MG63 (cell line): ENCODE measurements at regions not wholly inside any gene's neighbourhood (a gene's known extent, or its start where the extent isn't known, plus 50 kb on each side); places are given as distances from the start of the nearest gene placed in this dataset.
"Not testable (repeated sequence)": the region's sequence is repeated elsewhere in the genome, so short reads cannot be mapped to it uniquely, and the experiment has no call there.

Experiments used
- DNase-seq: peaks from one replicate; pipeline ENCODE4 v3.0.0-alpha.2; 2020
- H3K27me3 ChIP-seq: fragments of 250-450 bp; sonication (Bioruptor Pico); 2 replicates; pipeline ENCODE4 v1.5.1; 2020; ENCODE audit warnings: mild to moderate bottlenecking, moderate library complexity
- H3K36me3 ChIP-seq: fragments of 250-450 bp; sonication (Bioruptor Pico); 2 replicates; pipeline ENCODE4 v1.5.1; 2020; ENCODE audit warnings: mild to moderate bottlenecking, moderate library complexity
- H3K4me3 ChIP-seq: fragments of 250-450 bp; sonication (Bioruptor Pico); 2 replicates; pipeline ENCODE4 v1.5.1; 2020; ENCODE audit warnings: mild to moderate bottlenecking, moderate library complexity
- H3K9me3 ChIP-seq: fragments of 250-450 bp; sonication (Bioruptor Pico); 2 replicates; pipeline ENCODE4 v1.5.1; 2020; ENCODE audit warnings: mild to moderate bottlenecking, moderate library complexity

- no peaks in the 10 kb centered on the region for H3K36me3 ChIP-seq
- no peaks in the 10 kb centered on the region for H3K27me3 ChIP-seq
- no peak for DNase-seq
- no peak overlapping the region for H3K4me3 ChIP-seq
- no peaks in the 10 kb centered on the region for H3K9me3 ChIP-seq
Measured at GRCh38 chr3:80999481-80999880, 762.0 kb downstream of the GBE1 start.

GRCh38 chr3:80998022-80998421, 763.4 kb downstream of the GBE1 start:
- DNase-seq = no peak
- H3K4me3 ChIP-seq = no peak overlapping the region
- H3K27me3 ChIP-seq = no peaks in the 10 kb centered on the region
- no peaks in the 10 kb centered on the region for H3K36me3 ChIP-seq
- no peaks in the 10 kb centered on the region for H3K9me3 ChIP-seq

GRCh38 chr3:80997622-80998021, 763.8 kb downstream of the GBE1 start:
- Histone ChIP-seq H3K9me3 (no peaks in the 10 kb centered on the region), H3K36me3 (no peaks in the 10 kb centered on the region), H3K4me3 (no peak overlapping the region), H3K27me3 (no peaks in the 10 kb centered on the region)
- DNase-seq = no peak

DNA sequence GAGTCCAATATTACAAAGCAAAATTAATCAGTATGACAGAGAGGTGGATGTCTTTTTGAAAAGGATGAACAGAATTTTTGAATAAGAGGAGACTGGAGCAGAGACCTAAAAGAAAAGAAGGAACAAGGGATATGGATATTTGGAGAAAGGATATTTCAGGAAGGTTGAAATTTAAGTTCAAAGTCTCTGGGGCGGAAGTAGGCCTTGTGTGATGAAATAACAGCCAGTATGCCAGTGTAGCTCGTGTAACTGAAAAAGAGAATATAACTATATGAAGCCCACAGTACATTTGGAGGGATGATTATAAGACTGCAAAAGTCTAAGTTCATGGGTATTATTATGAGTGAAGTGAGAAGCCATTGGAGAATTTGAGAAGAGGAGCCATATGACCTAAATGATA, 766.7 kb downstream of the GBE1 start:
- no peaks in the 10 kb centered on the region for H3K9me3 ChIP-seq
- no peak for DNase-seq
- no peaks in the 10 kb centered on the region for H3K27me3 ChIP-seq
- no peak overlapping the region for H3K4me3 ChIP-seq
- no peaks in the 10 kb centered on the region for H3K36me3 ChIP-seq

- DNase-seq = no peak
- H3K27me3 ChIP-seq = no peaks in the 10 kb centered on the region
- no peaks in the 10 kb centered on the region for H3K9me3 ChIP-seq
- H3K36me3 ChIP-seq = no peaks in the 10 kb centered on the region
- no peak overlapping the region for H3K4me3 ChIP-seq
Measured at GRCh38 chr3:80994085-80994665, 767.3 kb downstream of the GBE1 start.

DNA sequence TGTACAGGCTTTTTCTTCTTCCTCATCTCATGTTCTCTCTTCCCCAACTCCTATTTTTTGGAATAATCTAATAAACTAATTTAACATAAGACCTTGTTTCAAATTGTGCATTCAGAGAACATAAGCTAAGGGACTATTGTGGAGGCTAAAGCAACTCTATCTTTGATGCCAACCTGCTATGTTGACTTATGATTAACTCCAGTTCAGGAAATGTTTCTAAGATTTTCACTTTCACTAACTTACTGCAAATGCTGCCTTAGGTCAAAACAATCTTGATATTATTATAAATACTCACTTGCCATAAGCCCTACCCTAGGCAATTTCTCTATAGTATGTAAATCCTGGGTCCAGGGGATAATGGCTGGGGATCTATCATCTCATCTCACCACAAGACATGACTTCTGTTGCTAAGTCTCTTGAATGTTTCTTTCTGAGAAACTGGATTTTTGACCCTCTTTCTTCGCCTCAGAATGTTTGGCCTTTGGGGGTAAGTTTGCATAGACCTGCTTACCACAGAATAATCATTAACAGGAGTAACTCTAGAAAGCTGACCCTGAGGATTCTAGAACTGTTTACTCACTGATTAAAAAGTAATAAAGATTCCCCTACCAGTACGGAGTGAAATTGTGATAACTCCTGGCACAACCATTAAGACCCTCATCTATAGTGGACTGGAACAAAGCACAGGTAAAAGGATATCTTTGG, 768.1 kb downstream of the GBE1 start:
- Histone ChIP-seq H3K36me3 (no peaks in the 10 kb centered on the region), H3K27me3 (no peaks in the 10 kb centered on the region), H3K9me3 (no peaks in the 10 kb centered on the region), H3K4me3 (no peak overlapping the region)
- DNase-seq = no peak

GRCh38 chr3:80983753-80984152, 777.7 kb downstream of the GBE1 start:
- no peaks in the 10 kb centered on the region for H3K27me3 ChIP-seq
- no peaks in the 10 kb centered on the region for H3K9me3 ChIP-seq
- DNase-seq = no peak
- no peak overlapping the region for H3K4me3 ChIP-seq
- H3K36me3 ChIP-seq = no peaks in the 10 kb centered on the region

DNA sequence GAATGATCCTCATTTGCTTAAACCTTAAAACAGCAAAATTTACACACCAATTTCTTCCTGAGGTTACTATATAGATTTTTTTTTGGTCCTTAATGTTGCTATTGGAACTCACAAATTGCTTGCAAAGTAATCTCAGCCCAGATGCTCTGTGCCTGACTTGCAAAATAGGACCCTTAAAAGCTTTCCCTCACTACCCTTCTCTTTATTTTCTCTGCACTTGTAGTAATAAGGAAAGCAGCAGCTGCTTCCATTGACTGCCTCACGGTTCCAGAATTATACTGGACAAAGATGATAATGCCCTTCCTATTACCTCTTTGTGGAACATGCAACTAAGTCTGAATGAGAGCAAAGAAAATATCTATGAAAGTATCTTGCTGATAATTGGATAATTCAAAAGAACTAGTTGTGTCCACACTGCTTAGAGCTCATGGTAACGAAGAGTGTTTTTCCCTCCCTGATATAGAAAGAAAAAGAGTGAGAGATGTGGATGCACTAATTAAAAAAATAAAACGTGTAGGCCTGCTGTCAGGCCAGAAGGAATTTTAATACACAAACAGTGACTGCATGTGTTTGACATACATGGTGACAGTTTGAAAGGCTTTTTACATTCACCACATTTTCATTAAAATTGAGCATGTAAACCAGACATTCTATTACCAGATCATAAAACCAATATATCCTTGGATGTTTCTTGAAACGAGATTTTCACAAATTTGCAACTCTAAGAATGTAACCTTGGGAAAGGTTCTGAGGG, 783.1 kb downstream of the GBE1 start:
- Histone ChIP-seq H3K4me3 (no peak overlapping the region), H3K9me3 (no peaks in the 10 kb centered on the region), H3K36me3 (no peaks in the 10 kb centered on the region), H3K27me3 (no peaks in the 10 kb centered on the region)
- DNase-seq = no peak

DNA sequence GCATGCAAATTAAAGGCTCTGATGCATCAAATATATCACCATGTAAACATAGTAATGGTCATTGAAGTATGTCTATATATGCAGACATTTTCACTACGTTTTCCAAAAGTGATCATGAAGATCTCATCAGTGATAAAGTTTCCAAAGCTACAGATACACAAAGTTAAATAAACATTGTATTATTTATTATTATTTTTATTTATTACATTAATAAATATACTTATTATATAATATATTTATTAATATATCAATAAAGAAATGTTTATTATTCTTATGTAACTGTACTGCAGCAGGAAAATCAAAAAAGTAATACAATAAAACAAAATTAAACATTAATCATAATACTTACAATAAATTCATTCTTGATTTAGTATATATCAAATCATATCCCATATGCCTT, 791.2 kb downstream of the GBE1 start:
- no peak for DNase-seq
- no peaks in the 10 kb centered on the region for H3K36me3 ChIP-seq
- no peak overlapping the region for H3K4me3 ChIP-seq
- H3K9me3 ChIP-seq = no peaks in the 10 kb centered on the region
- no peaks in the 10 kb centered on the region for H3K27me3 ChIP-seq

- no peaks in the 10 kb centered on the region for H3K36me3 ChIP-seq
- H3K4me3 ChIP-seq = no peak overlapping the region
- no peaks in the 10 kb centered on the region for H3K27me3 ChIP-seq
- DNase-seq = no peak
- H3K9me3 ChIP-seq = no peaks in the 10 kb centered on the region
Measured at GRCh38 chr3:80929576-80929975, 831.9 kb downstream of the GBE1 start.

DNA sequence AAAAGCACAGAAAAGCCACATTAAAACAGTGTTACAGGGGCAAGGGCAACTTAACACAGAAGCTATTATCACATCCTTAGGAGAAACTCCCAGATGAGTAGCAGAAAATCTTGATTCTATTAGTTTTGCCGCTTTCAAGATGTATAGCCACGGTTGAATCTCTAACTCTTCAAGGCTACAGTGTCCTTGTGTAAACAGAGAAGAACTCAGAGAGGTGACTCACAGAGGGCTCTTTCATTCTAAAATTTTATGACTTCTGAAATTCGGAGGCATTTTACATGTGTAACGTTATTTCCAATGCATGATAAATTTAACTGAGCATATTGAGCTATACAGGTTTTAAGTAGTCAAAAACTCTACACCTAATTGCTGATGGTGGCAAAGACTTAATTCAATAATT, 846.6 kb downstream of the GBE1 start:
- no peaks in the 10 kb centered on the region for H3K36me3 ChIP-seq
- no peak for DNase-seq
- H3K9me3 ChIP-seq = no peaks in the 10 kb centered on the region
- H3K4me3 ChIP-seq = no peak overlapping the region
- H3K27me3 ChIP-seq = no peaks in the 10 kb centered on the region

GRCh38 chr3:80898211-80898610, 863.2 kb downstream of the GBE1 start:
- no peaks in the 10 kb centered on the region for H3K27me3 ChIP-seq
- H3K4me3 ChIP-seq = no peak overlapping the region
- H3K36me3 ChIP-seq = no peaks in the 10 kb centered on the region
- DNase-seq = no peak
- no peaks in the 10 kb centered on the region for H3K9me3 ChIP-seq

- not testable (repeated sequence) for H3K27me3 ChIP-seq, H3K4me3 ChIP-seq, DNase-seq, H3K36me3 ChIP-seq, H3K9me3 ChIP-seq
Measured at GRCh38 chr3:80897005-80897404, 864.4 kb downstream of the GBE1 start.

GRCh38 chr3:80890571-80890970, 870.9 kb downstream of the GBE1 start:
- H3K4me3 ChIP-seq = no peak overlapping the region
- H3K36me3 ChIP-seq = no peaks in the 10 kb centered on the region
- H3K9me3 ChIP-seq = no peaks in the 10 kb centered on the region
- no peak for DNase-seq
- no peaks in the 10 kb centered on the region for H3K27me3 ChIP-seq

GRCh38 chr3:80889535-80889934, 871.9 kb downstream of the GBE1 start:
- Histone ChIP-seq H3K9me3 (no peaks in the 10 kb centered on the region), H3K4me3 (no peak overlapping the region), H3K36me3 (no peaks in the 10 kb centered on the region), H3K27me3 (no peaks in the 10 kb centered on the region)
- no peak for DNase-seq

GRCh38 chr3:80870476-80871041, 890.9 kb downstream of the GBE1 start:
- no peaks in the 10 kb centered on the region for H3K9me3 ChIP-seq
- H3K36me3 ChIP-seq = no peaks in the 10 kb centered on the region
- no peak overlapping the region for H3K4me3 ChIP-seq
- DNase-seq = no peak
- no peaks in the 10 kb centered on the region for H3K27me3 ChIP-seq

- Histone ChIP-seq H3K4me3 (no peak overlapping the region), H3K27me3 (no peaks in the 10 kb centered on the region), H3K36me3 (no peaks in the 10 kb centered on the region), H3K9me3 (no peaks in the 10 kb centered on the region)
- DNase-seq = no peak
Measured at GRCh38 chr3:80855482-80855881, 906.0 kb downstream of the GBE1 start.

GRCh38 chr3:80836395-80836794, 925.0 kb downstream of the GBE1 start:
- Histone ChIP-seq H3K36me3 (no peaks in the 10 kb centered on the region), H3K27me3 (no peaks in the 10 kb centered on the region), H3K4me3 (no peak overlapping the region), H3K9me3 (no peaks in the 10 kb centered on the region)
- DNase-seq = no peak
